Hematopoietic multipotent progenitor cell treated with erythropoietin and hydrocortisone succinate and interleukin-3 and kit ligand, for 6 days (in vitro differentiated cells): ENCODE measurements at regions not wholly inside any gene's neighbourhood (a gene's known extent, or its start where the extent isn't known, plus 50 kb on each side); places are given as distances from the start of the nearest gene placed in this dataset.

ENCODE experiments used
- DNase-seq: peaks from one replicate; pipeline ENCODE4 v3.0.0-alpha.2; 2015

DNA sequence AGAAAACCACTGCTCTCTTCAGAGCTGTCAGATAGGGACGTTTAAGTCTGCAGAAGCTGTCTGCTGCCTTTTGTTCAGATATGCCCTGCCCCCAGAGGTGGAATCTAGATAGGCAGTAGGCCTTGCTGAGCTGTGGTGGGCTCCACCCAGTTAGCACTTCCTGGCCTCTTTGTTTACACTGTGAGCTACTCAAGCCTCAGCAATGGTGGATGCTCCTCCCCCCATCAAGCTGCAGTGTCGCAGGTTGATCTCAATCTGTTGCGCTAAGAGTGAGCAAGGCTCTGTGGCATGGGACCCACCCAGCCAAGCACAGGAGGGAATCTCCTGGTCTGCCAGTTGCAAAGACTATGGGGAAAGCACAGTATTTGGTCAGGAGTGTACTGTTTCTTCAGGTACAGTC is 59.2 kb upstream of the ZNF641 start:
- DNase-seq: peak; percentile 86

DNA sequence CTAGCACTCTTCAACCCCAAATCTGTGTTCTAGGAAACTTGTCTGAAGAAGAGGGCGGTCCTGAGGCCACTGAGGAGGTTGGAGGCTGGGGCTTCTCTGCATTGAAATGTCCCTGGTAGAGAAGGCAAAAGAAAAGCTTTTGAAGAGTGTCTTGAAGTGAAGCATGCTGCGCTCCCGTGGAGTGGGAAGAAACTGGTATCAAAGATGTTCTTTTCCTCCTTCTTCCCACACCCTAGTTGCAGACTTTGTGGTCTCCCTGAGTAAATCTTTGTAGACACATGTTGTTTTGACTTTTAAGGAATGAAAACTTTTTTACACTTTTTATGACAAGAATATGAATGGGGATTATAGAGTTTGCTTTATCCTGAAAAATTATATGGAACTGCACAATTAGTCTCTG is 59.0 kb upstream of the ANP32D start:
- no peak for DNase-seq

DNA sequence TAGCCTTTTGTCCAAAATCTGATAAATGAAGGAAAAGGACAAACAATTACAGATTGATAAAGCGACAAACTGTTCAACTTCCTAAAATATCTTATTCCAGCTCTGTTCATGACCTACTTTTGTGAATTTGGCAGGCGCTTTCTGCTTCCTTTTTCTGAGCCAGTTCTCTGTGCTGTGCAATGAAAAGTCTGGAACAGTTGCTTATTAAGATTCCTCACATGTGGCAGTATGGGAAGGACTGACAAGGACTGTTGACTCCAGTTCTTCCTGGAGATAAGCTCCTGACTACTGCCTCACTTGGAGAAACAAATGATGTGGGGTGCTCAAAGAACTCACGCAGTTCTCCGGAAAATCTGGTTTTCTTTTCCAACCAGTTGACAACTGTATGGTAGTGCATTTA is 58.3 kb upstream of the ANP32D start:
- no peak for DNase-seq

DNA sequence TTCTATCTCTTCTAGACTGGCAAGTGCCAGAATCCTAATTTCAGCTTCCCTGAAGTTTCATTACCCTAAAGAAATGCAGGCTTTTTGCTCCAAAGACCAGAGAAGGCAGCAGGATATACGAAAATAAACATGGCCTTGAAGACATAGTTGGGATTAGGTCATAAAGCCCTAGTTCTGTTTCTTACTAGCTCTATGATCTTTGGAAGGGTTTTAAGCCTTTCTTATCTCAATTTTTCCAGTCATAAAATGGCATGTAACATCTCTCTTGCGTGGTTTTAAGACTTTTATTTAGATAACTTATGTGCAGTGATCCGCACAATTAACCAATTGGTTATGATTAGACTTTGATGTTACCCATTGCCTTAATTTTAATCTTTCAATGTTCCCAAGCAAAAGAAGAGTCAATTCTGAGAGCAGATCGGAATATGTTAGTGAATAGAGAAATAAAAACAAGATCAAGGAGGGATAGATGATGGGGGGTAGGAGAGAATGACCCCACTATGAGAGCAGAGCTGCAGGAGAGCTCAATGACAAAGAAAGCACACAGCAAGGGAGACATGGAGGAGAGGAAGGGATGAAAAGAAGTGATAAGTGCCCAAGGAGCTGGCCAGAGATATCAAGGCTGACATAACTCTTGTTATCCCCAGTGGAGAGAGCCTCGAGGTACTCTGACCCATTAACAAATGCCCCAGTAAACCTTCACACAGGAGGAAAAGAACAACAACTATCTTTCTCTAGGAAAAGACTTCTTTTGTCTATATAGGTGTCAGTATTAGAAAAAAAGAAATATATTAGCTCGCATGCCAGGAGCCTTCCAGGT is 53.0 kb upstream of the ANP32D start:
- DNase-seq: no peak

DNA sequence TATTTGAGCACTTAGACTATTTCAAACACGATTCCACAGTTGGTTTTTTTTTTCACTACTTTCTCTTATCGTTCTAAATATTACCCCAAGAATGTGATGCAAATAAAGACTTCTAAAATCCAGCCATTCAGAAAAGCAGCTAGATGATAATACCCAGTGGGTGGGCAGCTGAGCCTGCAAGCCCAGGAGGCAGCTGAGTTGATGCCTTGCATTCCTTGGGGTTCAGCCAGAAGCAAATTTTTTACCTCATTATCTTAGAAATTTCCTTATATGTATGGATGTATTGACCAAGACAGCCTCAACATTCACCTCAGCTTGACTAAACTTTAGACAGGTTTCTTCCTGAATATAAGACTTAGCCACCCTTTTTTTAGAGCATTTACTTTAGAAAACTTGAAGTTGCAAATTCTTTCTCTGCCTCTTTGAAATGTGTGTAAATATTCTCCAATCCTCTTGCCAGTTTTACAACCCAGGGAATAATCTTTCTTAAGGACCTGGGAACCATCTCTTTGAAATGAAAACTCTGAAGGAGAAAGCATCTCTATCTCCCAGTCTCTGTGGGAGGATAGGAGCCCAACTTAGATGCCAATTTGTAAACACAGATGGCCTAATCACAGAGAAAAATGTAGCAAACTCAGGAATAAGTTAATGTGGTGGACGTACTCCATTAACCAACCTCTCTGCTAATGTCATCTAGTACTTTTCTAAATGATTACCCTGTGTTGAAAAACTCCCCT is 52.2 kb upstream of the ANP32D start:
- no peak for DNase-seq

DNA sequence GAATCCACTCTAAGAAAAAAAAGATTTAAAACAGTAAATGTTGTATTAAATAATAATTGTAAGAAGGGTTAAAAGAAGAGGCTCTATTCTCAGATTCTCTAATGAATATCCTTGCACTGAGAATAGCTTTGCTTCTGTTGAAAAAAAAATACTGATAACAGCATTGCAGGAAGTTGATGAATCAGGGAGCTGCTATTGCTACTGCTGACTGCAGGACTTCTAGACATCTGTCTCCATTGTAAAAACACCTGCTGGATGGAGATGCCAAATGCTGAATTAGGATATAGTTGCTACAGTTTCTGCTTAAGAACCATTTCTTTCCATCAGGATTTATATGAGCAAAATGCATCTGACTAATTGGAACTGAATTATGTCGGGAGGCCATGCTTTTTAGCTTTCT is 50.3 kb upstream of the ANP32D start:
- DNase-seq: peak; percentile 30
